Ammon's horn (tissue), 1 donor: ENCODE measurements at regions not wholly inside any gene's neighbourhood (a gene's known extent, or its start where the extent isn't known, plus 50 kb on each side); places are given as distances from the start of the nearest gene placed in this dataset.
"Not testable (repeated sequence)": the region's sequence is repeated elsewhere in the genome, so short reads cannot be mapped to it uniquely, and the experiment has no call there.

ENCODE experiments used
- DNase-seq: peaks from one replicate; pipeline ENCODE4 v3.0.0-alpha.2; 2016; ENCODE audit warnings: low spot score

DNA sequence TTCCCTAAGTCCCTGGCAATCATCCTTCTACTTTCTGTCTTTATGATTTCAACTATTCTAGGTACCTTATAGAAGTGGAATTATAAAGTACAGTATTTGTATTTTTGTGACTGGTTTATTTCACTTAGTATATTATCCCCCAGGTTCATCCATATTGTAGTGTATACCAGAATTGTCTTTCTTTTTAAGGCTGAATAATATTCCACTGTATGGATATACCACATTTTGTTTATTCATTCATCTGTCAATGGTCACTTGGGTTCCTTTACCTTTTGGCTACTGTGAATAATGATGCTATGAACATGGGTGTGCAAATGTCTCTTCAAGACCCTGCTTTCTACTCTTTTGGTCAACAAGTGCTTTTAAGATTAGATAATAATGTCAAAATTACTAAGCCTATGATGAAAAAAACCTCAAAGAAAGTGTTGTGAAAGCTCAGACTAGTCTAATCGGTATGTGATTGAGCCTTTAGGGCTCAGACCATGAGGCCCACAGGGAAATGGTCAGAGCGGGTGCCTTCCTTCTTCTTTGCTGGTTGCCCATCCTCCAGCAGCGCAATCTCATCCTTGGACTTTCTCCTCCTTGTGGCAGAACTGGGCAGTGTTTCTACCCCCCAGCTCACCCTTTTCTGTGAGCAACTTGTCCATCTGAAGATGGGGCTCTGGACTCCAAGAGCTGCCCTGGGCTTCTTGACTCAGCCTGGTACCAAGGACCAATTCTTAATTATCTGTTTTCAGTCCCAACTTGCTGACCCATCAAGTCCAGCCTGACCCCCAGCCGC, 105.4 kb downstream of the TTC8 start:
- no peak for DNase-seq

DNA sequence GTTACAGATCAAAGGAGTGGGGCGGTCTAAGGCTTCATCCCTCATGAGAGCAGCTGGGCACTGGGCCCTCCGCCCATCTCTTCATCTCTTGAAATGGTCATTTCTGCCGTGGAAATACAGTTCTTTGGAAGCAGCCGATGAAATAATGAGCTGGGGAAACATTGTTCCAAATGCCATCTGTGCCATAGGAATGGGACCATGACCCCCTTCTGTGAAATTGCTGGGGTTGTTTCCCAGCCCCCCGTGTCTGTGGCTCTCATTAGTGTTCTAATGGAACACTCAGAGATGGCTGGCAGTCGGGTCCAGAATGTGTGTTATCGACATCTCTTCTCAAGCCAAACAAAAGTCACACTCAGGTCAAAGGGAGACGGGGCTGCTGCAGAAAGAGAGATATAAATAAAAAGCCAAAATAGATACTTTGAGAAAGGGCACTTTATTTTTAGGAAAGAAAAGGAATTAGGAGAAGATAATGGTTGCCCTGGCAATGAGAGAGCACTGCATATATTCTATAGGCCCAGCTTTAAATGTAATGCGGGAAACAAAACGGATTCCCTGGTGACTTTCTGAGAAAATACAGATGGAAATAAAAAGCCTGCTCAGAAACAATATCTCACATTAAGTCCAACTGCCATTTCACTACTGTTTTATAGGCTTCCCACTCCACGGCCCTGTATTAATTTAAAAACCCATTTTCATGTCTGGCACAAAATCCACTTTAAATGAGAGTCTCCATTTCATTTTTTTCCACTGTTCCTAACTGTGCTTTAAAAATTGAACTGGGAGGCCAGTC, 107.1 kb downstream of the TTC8 start:
- no peak for DNase-seq

DNA sequence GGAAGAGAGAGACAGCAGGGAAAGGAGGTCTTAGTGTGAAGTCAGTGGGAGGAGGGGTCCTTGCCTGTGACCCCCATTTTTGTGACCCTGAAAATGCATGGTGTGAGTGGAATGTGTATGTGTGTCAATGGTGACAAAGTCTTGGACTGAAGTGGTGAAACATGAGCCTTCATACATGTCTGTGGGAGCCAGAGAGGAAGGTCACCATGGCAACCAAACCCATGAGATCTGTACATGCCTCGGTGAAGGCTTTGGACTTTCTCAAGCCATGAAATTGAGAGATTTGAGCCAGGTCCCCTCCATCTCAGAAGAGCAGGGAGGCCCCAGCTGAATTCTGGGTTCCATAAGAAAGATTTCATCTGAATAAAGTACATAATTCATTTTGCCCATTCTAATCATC, 108.7 kb downstream of the TTC8 start:
- no peak for DNase-seq

DNA sequence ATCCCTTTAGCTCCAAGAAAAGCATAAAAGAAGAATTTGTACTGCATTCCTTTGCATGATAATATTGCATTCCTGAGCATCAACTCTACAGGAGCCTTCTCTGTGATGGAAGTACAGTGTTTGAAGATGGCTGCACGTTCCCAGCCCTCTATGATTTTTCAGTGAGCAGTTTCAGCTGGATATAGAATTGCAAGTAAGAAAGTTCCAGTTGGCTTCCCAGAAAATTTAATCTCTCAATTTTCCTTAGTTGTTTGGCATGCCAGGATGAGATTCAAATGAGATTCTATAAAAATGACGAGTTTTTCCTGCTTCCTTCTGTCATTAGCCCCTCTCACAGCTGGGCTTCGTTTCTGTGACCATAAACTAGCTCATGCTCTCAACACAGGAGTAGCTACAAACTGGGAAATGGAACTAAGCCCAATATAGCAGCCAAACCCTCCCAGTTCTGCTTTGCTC, 109.9 kb downstream of the TTC8 start:
- DNase-seq: no peak

DNA sequence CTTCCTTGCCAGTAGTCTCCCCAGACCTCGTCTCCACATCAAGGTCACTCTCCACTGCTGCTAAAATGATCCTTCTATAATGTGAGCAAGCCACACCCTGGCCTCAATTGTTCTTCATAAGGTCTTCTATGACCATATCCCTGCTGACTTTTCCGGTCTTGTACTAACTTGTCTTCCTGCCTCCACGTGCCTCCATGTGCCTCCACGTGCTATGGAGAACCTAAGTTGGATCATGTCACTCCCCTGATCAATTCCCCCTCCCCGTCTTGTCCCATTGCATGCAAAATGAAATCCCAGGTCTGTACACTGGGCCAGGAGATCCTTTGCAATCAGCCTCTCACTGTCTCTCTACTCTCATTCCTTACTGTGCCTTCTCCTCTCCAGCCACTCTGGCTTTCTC, 110.6 kb downstream of the TTC8 start:
- no peak for DNase-seq

DNA sequence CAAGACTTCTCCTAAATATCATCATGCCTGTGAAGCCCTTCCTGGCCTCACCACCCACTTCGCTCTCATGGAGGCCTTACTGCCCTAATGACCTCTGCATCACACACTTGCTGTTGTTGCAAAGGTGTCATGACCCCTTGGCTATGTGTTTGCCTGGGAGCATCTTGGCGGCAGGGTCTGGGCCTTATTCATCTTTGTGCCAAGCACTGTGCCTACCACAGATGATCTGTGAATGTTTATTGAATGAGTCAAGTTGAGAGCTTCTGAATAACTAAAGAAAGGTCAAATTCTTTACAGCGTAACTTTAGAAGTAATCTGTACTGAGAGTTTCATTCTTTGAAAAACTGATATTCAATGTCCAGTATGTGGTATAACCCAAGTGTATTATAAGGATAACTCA, 113.3 kb downstream of the TTC8 start:
- DNase-seq: no peak

DNA sequence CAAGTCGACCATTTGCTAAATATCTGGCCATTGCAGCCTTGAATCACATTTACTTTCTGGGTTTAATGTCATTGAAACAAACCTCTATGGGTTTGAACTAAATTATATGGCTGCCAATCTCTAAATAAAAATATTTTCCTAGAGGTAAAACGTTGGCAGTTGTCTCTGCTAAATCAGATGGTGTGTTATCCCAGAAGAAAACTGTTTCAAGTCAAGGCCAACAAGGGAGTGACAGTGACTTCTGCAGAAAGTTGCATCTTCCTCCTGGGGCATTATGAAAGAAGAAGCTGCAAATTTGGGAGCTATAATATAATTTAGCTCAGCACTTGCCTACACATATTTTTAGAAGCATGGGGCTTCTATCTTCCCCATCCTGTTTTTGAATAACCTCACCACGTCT, 116.2 kb downstream of the TTC8 start:
- DNase-seq: no peak

DNA sequence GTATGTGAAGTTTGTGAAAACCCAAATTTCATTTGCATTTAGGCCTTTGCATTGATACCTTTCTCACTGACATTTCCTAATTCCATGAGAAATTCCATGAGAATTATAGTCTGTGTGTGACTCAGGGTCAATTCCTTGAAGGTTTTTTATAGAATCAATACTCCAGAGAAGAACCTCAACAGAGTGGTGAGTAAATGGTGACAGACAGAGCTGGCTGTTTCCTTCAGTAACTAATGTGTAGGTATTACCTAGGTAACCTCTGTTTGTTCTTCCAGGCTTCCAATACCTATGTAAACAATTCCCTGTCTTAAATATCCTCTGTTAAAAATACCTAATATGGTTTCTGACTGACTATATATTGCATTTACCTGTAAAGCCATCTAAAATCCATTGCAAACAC, 117.0 kb downstream of the TTC8 start:
- no peak for DNase-seq

DNA sequence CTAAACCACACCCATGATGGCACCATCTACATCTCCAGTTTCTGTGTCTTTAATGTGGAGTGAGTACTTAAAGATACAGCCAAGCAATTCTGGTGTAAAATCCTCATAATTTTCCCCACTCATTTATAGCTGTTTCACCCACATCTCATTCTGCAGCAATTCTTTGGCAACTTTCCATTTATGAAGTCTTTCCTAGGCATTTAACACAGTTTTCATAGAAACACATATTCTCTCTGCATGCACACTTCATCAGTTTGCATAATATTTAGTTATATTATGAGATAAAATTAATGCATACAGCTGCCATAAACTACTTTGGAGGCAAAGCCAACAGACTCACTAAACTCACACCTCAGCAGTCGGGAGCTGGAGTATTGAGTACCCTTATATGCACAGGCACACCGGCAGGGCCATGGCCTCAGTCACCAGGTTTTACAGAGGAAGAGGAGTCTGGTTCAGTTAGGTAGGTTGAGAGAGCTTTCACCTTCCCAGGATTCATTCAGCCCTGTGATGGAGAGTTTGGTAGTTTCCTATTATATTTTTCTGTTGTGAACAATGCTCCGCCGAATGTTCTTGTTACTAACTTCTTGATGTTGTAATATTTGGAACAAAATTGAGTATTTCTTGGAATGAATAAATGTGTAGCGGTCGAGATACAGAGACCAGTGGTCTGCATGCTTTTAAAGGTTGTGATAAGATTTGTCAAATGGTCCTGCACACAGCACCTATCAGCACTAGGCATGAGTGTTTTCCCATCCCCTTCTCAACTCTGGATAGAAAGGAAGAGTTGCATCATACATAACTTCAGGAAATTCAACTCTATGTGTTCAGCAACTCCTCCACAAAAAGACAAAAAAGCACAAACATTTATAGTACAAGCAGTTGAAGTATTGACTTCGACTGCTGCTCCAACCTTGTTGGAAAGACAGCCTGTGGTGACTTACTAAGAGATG, 123.5 kb downstream of the TTC8 start:
- DNase-seq: no peak

DNA sequence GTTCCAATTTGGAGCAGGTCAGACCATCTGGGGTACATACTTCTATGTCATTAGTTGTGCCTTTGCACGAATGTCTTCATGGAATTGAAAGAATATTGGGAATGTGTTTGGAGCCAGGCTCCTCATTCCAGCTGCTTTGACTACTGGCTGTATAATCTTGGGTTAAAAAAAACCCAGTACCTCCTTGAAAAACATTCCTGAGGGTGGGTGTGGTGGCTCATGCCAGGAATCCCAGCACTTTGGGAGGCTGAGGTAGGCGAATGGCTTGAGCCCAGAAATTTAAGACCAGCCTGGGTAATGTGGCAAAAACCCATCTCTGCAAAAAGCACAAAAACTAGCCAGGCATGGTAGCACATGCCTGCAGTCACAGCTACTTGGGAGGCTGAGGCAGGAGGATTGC, 125.6 kb downstream of the TTC8 start:
- DNase-seq: no peak

DNA sequence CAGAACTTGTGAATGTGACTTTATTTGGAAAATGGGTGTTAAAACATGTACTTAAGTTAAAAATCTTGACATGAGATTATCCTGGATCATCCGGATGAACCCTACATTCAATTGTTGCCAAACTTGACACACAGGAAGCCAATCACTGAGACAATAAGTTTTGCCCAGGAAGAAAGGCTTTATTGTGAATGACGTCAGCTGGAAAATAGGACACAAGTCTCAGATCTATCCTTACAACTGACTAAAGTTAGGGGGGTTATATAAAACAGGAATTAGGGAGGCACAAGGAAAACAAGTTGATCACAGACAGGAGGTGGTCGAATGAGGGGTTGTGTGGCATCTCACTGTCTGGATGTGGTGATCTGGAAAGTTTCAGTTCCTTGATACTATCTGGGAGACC, 126.9 kb downstream of the TTC8 start:
- no peak for DNase-seq

DNA sequence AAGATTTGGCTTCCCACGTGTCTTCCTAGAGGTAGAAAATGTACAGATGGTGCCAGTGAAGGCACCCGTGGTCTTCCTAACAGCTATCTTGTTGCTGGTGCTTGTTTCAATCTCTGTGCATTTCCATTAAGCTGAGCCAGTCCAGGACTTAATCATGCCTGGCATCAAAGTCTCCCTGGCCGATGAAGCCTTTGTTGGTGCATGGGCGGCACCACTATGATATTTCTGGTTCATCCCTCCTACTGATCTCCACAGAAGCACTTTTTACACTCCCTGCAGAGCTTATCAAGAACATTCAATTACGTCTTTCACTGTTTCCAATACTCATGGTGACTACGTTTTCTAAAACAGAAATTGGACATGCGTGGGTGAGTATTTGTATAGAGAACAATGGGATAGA, 128.4 kb downstream of the TTC8 start:
- peak; percentile 53 for DNase-seq

DNA sequence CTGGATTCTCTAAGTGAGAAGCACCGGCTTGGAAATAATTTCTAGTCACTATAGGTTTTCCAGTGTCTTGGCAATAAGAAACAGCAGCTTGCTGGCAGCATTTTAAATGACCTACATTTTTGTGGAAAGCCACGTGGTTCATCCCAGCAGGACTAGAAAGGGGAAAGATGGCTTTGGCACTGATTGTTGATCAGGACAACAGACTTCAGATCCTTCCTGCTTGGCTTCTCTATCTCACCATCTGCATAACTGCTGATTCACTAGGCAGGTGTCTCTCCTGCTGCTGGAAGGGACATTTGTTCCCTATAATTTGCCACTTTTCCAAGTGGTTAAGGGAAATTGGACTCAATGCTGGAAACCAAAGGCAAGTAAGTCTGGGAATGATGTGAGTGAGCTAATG, 131.0 kb downstream of the TTC8 start:
- DNase-seq: peak; percentile 25

DNA sequence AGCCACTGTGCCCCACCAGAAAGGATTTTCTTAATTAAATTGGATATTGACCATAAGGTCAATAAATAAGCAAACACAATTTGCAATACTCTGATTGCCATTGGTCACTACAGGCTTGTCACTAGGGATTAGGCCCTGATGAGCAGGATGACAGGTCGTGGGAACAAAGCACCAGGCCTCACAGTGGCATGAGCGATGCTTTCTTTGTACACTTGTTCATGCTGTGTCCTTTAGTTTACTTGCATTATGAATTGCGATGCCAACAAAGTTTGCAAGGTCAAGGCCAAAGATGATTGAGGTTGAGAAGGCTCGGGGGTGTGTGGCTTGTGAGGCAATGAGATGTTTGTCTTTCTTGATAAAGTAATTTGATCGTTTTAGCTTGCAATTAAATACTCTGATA, 136.0 kb downstream of the TTC8 start:
- DNase-seq: no peak

DNA sequence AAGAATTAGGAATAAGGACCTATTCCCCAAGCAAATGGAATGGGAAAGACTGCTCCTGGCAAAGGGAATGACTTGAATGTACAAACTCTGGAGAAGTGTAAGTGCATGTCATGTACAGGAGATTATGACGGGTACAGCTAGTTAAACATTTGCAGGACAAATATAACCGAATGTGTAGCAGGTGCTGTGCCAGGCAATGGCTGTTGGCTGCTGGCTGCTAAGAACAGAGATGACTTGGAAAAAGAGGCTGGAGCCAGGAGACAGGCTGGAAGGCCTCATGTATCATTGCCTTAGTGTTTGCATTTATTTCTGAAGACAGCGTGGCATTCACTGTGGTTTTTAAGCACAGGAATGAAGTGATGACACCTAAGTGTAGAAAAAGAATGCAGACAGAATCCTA, 136.8 kb downstream of the TTC8 start:
- DNase-seq: peak; percentile 21

DNA sequence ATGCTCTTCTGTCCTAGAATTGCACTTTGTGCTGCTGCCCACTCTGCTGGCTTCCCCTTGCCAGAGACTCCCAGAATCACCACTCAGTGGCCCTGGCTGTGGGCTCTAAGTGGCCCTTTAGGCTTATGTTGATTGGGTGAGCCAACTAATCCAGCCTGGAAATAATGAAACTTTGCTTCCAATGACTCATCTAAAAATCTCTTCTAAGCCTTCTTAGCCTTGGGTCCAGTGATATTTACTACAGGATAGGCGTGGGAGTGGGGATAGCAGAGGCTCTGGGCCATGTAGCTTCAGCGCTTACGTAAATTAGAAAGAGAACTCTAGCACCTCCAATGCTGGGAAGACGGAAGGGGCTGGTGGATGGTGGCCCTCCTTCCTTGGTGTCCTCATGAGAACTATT, 137.9 kb downstream of the TTC8 start:
- DNase-seq: no peak

DNA sequence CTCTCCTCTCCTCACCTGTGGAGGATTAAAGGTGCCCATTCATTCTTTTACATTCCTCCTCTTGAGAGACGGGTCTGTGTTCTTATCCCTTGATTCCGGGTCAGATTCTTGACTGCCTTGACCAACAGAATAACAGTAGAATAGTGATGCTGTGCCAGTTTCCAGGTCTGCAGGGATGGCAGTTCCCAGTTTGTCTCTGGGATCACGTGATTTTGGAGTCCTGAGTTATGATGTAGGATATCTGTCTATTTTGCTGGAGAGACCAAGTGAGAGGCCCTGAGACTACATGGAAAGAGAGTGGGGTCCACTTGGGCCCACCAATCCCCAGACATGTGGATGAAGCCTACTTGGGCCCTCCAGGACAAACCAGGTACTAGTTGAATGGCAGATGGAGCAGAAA, 142.8 kb downstream of the TTC8 start:
- no peak for DNase-seq

DNA sequence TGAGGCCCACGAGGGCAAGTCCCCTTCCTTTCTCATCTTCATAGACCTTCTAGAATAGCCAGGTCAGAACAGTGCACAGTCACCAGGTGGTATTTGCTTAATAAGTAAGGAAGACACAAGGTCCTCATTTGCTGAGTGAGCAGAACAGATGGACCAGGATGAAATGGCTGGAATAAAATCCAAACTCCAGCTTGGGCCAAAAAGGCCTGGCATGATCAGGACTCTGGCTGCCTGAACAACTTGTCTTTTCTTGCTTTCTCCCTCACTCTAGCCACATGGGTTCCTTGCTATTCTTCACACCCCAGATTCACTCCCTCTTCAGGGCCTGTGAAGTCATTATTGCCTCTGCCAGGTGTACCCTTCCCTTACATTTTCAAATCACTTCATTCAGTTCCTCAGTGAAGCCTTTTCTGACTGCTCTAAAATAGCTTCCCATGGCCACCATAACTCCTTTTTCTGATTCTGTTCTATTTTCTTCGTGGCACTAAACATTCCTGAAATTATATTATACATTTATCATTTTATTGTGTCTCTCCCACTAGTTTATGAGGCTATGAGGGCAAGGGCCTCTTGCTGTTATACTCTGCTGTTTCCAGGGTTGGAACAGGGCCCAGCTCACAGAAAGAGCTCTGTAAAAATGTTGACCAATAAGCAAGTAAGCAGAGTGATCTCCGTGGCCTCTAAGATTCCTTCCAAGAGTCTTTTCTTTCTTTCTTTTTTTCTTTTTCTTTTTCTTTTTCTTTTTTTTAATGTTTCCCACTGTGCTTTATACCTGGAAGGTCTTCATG, 150.8 kb downstream of the TTC8 start:
- DNase-seq: peak; percentile 21

DNA sequence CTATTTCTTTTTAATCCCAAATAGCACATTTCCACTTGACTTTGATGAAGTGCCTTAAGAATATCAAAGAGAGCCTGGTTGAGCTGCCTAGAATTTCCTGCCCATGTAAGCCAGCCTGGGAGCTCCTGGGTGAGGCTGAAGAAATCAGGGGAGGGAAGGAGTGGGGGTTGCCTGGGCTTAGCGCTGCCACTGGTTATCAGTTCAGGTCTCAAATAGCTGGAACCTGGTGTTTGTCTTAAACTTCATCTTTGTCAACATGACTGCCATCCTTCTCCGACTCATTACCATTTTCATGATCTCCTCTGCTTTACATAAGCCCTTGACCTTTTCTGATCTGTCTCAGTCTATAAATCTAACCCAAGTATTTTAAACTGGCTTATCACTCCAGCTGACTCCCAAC, 151.5 kb downstream of the TTC8 start:
- no peak for DNase-seq

DNA sequence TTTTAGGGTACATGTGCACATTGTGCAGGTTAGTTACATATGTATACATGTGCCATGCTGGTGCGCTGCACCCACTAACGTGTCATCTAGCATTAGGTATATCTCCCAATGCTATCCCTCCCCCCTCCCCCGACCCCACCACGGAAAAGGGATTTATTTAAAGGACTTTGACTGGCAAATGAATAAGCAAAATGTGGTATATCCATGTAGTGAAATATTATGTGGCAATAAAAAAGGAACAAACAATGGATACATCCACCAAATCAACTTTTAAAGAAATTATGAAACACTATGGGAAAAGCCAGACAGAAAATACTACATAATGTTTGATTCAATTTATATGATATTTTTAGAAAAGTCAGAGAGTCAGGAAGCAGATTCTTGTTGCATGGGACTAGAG, 156.5 kb downstream of the TTC8 start:
- not testable (repeated sequence) for DNase-seq

DNA sequence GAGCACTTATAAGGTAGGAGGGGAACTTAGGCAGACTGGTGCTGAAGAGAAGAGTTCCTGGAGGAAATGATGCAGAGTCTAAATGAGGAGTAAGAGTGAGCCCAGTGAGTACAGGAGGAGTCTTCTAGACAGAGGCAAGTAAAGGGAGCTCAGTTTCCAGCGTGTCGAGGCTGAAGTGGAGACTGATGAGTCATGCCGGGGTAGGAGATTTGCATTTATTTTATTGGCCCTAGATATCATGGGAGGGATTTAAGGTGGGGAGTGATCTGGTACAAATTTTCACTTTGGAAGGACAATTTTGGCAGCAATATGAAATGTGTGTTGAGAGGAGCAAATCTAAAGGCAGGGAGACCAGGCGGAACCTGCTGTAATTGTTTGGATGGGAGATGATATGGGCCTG, 157.5 kb downstream of the TTC8 start:
- no peak for DNase-seq

DNA sequence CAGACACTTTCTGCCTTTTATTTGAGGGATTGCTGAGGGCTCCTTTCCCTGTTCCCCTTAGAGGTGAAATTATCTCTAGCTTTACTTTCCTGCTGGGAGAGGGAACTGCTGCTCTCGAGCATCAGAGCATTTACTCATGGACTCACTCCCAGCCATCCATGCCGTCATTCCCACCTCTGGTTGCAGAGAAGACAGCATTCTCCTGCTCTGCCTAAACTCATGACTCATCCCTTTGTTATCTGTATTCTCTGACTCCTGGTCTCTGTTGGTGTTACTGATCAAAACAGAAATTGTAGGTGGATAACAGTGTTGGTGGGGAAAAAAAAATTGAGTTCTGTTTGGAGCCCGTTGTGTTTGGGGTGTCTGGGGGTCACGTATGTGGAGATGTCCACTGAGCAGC, 159.3 kb downstream of the TTC8 start:
- peak; percentile 62 for DNase-seq
